ENCODE measurements at regions not wholly inside any gene's neighbourhood (a gene's known extent, or its start where the extent isn't known, plus 50 kb on each side); places are given as distances from the start of the nearest gene placed in this dataset.

GRCh38 chr14:100386121-100386520, 63.0 kb downstream of the SLC25A47 start:
- 70 to 77% methylated on average over 2 of the region's 2 CpGs for WGBS, 2 donors
- no peak overlapping the region for H3K4me3 ChIP-seq (ENCODE audit: low read depth, poor library complexity, severe bottlenecking)
- no peak for DNase-seq (ENCODE audit: low spot score in 2 of 2)
- intact Hi-C loops (cut with DNase I; ENCODE audit: low total_unique reads), result loop anchor here (2.0 to 10.0 kb wide), 2 partner anchors 269 to 1243 kb away; no protein-coding TSS in a partner anchor
- TF ChIP-seq CTCF (IDR thresholded peaks at IDR 0.05) (no peak), POLR2A (IDR thresholded peaks at IDR 0.05) (no peak)

GRCh38 chr14:100386846-100387245, 63.7 kb downstream of the SLC25A47 start:
- TF ChIP-seq POLR2A (IDR thresholded peaks at IDR 0.05), result no peak
- no peak for TF ChIP-seq CTCF (IDR thresholded peaks at IDR 0.05)
- intact Hi-C loops (cut with DNase I; ENCODE audit: low total_unique reads), result loop anchor here (2.0 to 10.0 kb wide), 2 partner anchors 268 to 1242 kb away; no protein-coding TSS in a partner anchor
- DNase-seq (ENCODE audit: low spot score in 2 of 2), result no peak
- WGBS, 2 donors, result 85 to 97% methylated on average over 2 of the region's 2 CpGs
- H3K4me3 ChIP-seq (ENCODE audit: low read depth, poor library complexity, severe bottlenecking), result no peak overlapping the region

DNA sequence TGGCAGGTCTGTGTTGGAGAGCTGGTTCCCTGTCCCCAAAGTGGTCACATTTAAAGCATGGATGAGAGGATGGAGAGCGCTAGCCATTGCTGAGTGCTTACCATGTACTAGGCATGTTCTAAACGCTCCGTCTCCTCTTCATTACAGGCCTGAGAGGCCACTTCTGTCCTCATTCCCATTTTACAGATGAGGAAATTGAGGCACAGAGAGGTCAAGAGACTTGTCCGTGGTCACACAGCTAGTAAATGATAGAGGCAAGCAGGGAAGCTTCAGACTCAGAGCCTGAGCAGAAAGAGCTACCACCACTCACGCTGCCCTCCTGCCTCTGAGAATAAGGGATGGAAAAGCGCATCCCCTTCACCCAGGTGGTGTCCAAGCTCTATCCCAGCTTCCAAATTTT, 64.3 kb downstream of the SLC25A47 start:
- TF ChIP-seq POLR2A (IDR thresholded peaks at IDR 0.05), result no peak
- no peak for TF ChIP-seq CTCF (IDR thresholded peaks at IDR 0.05)
- 93 to 96% methylated on average over 6 of the region's 6 CpGs for WGBS, 2 donors
- H3K4me3 ChIP-seq (ENCODE audit: low read depth, poor library complexity, severe bottlenecking), result no peak overlapping the region
- intact Hi-C loops (cut with DNase I; ENCODE audit: low total_unique reads), result loop anchor here (2.0 to 10.0 kb wide), 2 partner anchors 267 to 1241 kb away; no protein-coding TSS in a partner anchor
- DNase-seq (ENCODE audit: low spot score in 2 of 2), result no peak

DNA sequence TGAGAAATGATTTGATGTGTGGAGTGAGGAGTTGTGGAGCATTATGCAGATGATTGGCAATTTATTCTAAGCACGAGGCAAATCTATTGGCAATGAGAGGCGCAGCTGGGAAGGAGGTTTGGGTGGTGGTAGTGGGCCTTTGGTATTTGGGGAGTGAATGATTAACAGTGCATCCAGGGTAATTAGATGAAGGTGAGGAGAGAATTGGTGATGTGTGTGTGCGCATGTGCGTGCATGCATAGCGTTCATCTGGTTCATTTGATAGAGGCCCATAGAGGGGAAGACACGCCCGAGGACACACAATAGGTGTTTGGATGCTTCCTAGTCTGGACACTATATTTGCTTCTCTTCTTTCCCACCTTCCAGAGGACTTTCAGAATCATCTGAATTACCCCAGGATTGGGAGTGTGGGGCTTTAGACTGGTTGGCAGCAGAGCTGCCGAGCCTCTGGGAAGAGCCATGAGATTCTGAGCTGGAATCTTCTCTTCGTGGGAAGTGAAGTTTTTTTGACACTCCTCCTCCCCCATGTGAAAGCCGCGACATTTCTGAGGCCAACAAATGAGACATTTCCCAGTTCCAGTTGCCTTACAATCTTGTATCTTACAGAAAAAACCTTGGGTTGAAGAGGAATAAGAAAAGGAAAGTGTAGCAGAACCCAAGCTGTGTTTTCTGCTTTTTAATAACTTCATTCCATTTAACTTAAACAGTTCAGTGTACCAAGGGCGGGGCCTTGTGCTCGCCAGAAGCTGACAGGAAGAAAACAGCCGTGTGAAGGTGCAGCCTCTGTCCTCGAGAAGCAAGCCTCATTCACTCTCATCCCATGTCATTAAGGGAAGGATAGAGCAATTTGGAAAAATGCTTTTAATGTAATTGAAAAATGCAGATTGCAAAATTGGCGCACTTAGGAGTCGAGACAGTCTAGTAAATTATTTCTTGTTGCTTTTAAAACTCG, 65.2 kb downstream of the SLC25A47 start:
- TF ChIP-seq POLR2A (IDR thresholded peaks at IDR 0.05) (no peak), CTCF (IDR thresholded peaks at IDR 0.05) (no peak)
- WGBS, 2 donors, result 77 to 79% methylated on average over 18 of the region's 18 CpGs
- intact Hi-C loops (cut with DNase I; ENCODE audit: low total_unique reads), result loop anchor here (10.0 kb wide), 1 partner anchor 266 kb away; no protein-coding TSS in a partner anchor
- no peak overlapping the region for H3K4me3 ChIP-seq (ENCODE audit: low read depth, poor library complexity, severe bottlenecking)
- DNase-seq (ENCODE audit: low spot score in 2 of 2), result no peak

DNA sequence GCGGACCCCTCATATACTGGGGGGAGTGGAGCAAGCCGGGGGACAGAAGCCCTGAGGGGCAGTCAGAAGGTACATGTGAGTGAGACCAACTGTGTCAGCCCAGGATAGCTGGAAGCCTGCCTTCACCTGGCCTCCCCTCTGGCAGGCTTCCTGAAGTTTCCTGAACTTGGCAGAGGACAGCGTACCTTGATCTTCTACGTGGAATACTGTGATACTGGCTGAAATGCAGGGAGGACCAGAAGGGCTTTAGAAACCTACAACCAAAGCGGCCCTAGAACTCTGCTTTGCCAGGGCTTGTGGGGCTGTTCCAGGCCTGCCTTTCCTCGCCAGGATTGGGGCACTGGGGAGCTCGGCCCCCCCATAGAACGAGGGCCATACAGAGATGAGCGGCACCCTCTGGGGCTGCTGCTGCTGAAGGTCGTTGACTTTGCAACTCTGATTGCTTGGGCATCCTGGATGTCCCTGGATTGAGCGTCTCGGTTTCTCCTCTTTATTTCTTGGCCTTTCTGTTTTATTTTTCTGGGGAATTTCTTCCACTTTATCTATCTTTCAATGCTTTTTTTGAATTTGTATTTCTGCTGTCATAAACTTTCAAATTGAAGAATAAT, 66.5 kb downstream of the SLC25A47 start:
- DNase-seq (ENCODE audit: low spot score in 2 of 2), result no peak
- H3K4me3 ChIP-seq (ENCODE audit: low read depth, poor library complexity, severe bottlenecking), result no peak overlapping the region
- 61 to 69% methylated on average over 12 of the region's 12 CpGs for WGBS, 2 donors
- TF ChIP-seq CTCF (IDR thresholded peaks at IDR 0.05) (no peak), POLR2A (IDR thresholded peaks at IDR 0.05) (no peak)
- intact Hi-C loops (cut with DNase I; ENCODE audit: low total_unique reads), result loop anchor here (10.0 kb wide), 1 partner anchor 265 kb away; no protein-coding TSS in a partner anchor
